ENCODE measurements at regions not wholly inside any gene's neighbourhood (a gene's known extent, or its start where the extent isn't known, plus 50 kb on each side); places are given as distances from the start of the nearest gene placed in this dataset.
"Not testable (repeated sequence)": the region's sequence is repeated elsewhere in the genome, so short reads cannot be mapped to it uniquely, and the experiment has no call there.

DNA sequence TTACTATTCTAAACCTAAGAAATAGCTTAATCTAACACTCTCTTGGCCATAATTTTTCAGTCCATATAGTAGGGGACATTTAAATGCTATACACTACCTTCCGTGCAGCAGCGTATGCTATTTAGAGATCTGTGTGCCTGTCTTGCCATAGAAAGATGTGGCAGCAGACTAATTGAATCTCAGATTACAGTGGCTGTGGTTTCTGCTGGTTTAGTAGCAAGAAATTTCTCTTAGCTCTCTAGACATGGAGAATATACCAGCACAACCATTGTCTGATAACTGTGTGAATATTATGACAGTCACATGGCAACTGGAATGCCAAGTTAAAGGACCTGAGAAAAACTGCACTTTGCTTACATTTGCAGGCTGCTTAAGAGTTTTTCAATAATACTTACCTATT is 672.4 kb upstream of the MIR17HG start:
- no peak for DNase-seq (ENCODE audit: low spot score)

DNA sequence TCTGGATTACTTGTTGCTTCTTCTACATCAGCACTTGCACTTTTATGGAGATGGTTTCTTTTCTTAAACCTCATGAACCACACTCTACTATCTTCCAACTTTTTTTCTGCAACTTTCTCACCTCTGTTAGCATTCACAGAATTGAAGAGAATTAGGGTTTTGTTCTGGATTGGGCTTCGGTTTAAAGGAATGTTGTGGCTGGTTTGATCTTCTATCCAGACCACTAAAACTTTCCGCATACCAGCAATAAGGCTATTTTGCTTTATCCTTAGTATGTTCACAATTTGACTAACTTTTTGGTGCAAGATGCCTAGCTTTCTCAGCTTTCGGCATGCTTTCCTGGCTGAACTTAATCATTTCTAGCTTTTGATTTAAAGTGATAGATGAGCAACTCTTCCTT is 666.7 kb upstream of the MIR17HG start:
- DNase-seq (ENCODE audit: low spot score) = no peak

GRCh38 chr13:90683711-90684131 is 663.8 kb upstream of the MIR17HG start:
- no peak for DNase-seq (ENCODE audit: low spot score)

- DNase-seq (ENCODE audit: low spot score) = no peak
These were observed 661.0 kb upstream of the MIR17HG start for GRCh38 chr13:90686442-90686841.

GRCh38 chr13:90689111-90689510 is 658.4 kb upstream of the MIR17HG start:
- no peak for DNase-seq (ENCODE audit: low spot score)

GRCh38 chr13:90690458-90691080 is 656.9 kb upstream of the MIR17HG start:
- DNase-seq (ENCODE audit: low spot score) = no peak

DNA sequence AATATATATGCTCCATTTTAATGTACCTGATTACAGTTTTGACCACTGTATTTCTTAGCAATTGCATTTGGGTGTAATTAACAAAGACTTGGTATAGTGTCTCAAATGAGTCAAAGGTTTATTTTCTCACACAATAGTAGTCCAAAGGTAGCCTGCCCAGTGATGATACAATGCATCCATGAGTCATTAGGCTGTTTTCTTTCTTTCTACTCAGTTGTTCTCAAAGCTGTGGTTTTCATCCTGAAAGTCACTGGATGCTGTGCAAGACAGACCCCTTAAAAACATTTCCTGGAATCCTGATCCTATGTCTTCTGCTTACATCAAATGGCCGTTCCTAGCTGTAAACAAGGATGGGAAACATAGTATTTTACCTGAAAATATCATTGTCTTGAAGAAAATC is 651.2 kb upstream of the MIR17HG start:
- DNase-seq (ENCODE audit: low spot score) = no peak

DNA sequence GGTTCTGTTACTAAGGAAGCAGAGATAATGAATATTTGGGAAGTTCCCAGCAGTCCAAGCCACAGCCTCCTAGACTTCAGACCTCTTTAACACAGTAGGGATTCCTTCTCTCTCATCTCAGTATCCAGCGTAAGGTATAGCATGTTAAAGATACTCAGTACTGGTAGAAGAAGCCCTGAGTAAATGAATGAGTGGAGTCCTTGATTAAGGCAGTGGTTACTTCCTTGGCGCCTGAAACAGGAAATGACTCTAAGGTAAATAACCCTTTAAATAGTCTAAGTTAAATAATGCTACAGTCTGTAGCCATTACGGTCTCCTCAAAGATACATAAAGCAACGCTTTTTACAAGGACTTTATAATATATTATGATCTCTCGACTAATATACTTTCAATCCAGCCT is 650.8 kb upstream of the MIR17HG start:
- no peak for DNase-seq (ENCODE audit: low spot score)

DNA sequence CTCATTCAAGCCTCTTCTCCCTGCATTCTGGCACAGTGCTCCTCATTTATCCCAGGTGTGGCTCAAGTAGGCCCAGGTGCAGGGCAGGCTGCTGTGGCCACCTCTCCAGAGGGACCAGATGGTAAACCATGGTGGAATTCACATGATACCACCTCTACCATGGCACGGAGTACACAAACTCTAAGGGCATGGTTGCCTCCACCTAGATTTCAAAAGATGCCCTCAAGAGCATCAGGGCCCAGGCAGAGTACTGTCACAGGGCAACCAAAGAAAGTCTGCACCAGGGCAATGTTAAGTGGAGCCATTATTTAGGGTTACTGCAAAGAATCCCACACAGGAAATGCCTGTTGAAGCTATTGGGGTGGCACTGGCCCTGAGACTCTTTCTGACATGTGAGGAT is 647.1 kb upstream of the MIR17HG start:
- no peak for DNase-seq (ENCODE audit: low spot score)

GRCh38 chr13:90701264-90701663 is 646.2 kb upstream of the MIR17HG start:
- no peak for DNase-seq (ENCODE audit: low spot score)

- no peak for DNase-seq (ENCODE audit: low spot score)
These were observed 645.4 kb upstream of the MIR17HG start for GRCh38 chr13:90702050-90702449.

DNA sequence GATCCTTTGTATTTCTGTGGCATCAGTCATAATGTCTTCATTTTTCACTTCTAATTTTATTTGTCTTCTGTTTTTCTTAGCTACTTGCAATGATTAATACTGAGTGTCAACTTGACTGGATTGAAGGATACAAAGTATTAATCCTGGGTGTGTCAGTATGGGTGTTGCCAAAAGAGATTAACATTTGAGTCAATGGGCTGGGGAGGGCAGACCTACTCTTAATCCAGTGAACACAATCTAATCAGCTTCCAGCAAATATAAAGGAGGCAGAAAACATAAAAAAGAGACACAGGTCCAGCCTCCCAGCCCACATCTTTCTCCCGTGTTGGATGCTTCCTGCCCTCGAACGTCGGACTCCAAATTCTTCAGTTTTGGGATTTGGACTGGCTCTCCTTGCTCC is 640.9 kb upstream of the MIR17HG start:
- DNase-seq (ENCODE audit: low spot score) = no peak

- DNase-seq (ENCODE audit: low spot score) = no peak
These were observed 639.4 kb upstream of the MIR17HG start for GRCh38 chr13:90708128-90708527.

- DNase-seq (ENCODE audit: low spot score) = no peak
These were observed 638.2 kb upstream of the MIR17HG start for GRCh38 chr13:90709319-90709718.

GRCh38 chr13:90710164-90710759 is 637.2 kb upstream of the MIR17HG start:
- DNase-seq (ENCODE audit: low spot score) = no peak

GRCh38 chr13:90713441-90714133 is 633.9 kb upstream of the MIR17HG start:
- DNase-seq (ENCODE audit: low spot score) = no peak

DNA sequence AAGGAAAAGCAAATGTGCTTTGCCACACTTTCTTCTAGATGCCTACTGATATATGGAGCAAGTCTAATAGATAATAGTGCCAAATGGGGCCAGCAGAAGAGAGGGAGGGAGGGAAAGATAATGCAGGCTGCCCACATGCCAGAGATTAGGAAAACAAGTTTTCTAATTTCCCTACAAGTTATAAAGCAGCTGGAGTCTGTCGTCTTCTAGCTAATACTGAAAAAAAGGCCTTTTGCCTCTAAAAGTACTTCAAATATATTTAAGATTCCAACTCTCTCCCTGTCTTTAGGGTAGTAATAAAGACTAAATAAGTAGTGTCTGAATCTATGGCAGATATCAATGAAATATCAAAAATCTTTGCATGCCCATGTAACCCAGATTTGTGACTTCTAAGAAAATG is 632.0 kb upstream of the MIR17HG start:
- DNase-seq (ENCODE audit: low spot score) = no peak

- DNase-seq (ENCODE audit: low spot score) = no peak
These were observed 630.0 kb upstream of the MIR17HG start for GRCh38 chr13:90717451-90717936.

DNA sequence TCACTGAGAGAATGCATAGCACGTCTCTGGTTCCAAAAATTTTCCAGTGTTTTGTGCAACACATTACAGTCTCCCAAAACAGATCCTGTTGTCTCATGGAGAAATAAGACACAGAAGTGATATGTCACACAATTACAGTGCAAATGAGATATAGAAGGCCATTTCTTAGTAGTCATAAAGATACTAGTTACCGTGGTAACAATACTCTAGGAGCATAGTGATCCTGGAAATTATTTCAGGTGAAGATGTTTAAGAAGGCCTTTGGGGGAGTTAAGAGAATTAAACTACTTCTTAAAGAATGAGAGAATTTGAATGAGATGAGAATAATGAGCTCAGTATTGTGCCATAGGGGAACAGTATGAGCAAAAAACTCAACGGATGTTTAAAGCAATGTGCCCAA is 628.0 kb upstream of the MIR17HG start:
- DNase-seq (ENCODE audit: low spot score) = no peak

DNA sequence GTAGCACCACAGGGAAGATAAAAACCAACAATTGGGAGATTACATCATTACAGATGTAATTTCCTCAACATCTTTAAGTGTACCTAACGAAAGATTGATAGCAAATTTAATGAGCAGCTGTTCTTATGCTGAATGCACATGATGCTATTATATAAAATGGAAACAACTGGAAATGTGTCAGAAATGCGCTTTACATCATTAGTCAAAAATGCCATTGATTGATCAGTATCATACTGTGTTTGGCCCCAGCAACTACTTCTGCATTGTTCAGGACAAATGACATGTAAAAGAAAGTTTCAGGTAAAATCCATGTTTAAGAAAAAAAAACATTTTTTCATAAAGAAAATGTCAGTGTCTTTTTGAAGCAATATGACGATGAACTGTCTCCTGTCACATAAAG is 625.5 kb upstream of the MIR17HG start:
- no peak for DNase-seq (ENCODE audit: low spot score)

DNA sequence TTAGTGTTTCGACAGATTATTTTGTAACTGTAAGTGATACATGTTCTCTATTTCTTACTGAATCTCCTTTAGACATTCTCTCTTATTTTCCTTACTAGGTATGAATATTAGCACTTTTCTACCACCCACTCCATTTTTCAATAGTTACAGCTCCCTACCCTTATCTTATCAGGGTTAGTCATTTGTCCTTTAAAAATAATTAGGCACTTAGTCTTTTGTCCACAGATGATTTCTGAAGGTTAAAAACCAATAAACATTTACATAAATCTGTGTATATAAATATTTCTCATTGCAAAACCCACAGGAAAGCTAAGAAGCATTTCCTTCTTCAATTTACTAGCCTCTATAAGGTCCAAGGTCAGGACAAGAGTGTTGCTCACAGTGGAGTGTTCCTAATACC is 624.1 kb upstream of the MIR17HG start:
- DNase-seq (ENCODE audit: low spot score) = no peak

DNA sequence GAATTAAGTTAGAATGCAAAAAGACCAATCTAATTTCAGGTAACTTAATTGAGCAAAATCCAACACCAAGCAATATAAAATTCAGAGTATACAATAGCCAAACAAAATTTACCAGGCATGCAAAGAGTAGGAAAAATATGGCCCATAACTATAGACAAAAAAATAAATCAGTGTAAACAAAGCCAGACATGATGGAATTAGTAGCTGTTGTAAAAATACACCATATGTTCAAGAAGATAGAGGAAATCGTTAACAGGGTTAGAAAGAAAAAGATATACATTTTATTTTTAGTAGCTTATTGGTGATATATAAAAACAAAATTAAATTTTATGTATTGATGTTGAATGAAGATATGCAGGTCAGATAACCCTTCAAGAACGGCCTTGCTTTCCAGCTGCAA is 621.1 kb upstream of the MIR17HG start:
- DNase-seq (ENCODE audit: low spot score) = no peak

DNA sequence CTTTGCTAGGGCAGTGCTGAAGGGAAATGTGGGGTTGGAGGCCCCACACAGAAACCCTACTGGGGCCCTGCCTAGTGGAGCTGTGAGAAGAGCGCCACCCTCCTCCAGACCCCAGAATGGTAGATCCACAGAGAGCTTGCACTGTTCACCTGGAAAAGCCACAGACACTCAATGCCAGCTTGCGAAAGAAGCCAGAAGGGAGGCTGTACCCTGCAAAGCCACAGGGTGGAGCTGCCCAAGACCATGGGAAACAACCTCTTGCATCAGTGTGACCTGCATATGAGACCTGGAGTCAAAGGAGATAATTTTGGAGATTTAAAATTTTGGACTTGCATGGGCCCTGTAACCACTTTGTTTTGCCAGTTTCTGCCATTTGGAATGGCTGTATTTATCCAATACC is 615.4 kb upstream of the MIR17HG start:
- DNase-seq (ENCODE audit: low spot score) = no peak

DNA sequence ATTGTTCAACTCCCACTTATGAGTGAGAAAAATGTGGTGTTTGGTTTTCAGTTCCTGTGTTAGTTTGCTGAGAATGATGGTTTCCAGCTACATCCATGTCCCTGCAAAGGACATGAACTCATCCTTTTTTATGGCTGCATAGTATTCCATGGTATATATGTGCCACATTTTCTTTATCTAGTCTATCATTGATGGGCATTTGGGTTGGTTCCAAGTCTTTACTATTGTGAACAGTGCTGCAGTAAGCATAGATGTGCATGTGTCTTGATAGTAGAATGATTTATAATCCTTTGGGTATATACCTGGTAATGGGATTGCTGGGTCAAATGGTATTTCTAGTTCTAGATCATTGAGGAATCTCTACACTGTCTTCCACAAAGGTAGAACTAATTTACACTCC is 613.0 kb upstream of the MIR17HG start:
- not testable (repeated sequence) for DNase-seq (ENCODE audit: low spot score)
